ENCODE measurements at regions not wholly inside any gene's neighbourhood (a gene's known extent, or its start where the extent isn't known, plus 50 kb on each side); places are given as distances from the start of the nearest gene placed in this dataset.

DNA sequence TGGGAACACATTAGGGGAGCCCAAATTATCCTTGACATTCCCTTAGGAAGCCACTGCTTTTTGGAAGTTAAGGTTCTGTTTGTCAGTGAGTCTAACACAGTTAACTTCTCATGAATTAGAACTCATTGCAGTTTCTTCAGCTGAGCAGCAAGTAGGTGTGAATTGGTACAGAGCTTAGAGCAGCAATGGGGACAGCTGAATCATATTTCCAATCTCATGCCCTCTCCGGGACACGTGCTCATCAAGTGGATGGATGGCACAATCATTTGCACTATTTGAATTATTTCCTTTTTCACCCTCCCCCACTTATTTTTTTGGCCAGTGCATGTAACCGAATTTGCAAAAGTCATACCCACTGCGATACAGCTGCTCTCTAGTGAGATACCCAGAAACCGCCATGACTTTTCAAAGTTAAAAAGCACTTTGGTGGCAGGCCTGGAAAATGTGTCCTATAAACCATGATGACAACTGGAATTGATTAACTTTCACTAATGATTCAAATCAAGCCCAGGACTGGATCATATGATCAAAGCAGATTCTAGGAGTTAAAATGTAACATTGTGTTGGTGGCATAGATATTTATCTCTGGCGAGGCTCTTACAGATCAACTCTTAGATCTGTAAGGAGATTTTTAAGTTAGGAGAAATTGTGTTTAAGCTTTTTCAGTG lies 76.4 kb downstream of the EBLN2 start:
- TF ChIP-seq, protein P1, sequence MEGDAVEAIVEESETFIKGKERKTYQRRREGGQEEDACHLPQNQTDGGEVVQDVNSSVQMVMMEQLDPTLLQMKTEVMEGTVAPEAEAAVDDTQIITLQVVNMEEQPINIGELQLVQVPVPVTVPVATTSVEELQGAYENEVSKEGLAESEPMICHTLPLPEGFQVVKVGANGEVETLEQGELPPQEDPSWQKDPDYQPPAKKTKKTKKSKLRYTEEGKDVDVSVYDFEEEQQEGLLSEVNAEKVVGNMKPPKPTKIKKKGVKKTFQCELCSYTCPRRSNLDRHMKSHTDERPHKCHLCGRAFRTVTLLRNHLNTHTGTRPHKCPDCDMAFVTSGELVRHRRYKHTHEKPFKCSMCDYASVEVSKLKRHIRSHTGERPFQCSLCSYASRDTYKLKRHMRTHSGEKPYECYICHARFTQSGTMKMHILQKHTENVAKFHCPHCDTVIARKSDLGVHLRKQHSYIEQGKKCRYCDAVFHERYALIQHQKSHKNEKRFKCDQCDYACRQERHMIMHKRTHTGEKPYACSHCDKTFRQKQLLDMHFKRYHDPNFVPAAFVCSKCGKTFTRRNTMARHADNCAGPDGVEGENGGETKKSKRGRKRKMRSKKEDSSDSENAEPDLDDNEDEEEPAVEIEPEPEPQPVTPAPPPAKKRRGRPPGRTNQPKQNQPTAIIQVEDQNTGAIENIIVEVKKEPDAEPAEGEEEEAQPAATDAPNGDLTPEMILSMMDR (conservative IDR thresholded peaks at IDR 0.05) = no peak
- Mint-ChIP-seq H3K36me3 (ENCODE audit: insufficient read depth in 1 of 3, low read depth in 3 of 3) (no peaks in the 10 kb centered on the region), H3K27ac (no peak overlapping the region), H3K4me1 (peaks cover 0 to 3% of the 10 kb centered on the region in 2 experiments; a peak in 2 of 4 replicates), H3K4me3 (no peak overlapping the region), H3K9me3 (no peaks in the 10 kb centered on the region), H3K27me3 (ENCODE audit: low read depth) (peaks cover 1% of the 10 kb centered on the region)
- Histone ChIP-seq H4K20me1 (ENCODE audit: control insufficient read depth, insufficient read depth, insufficient read length) (no peaks in the 10 kb centered on the region), H3K9me3 (ENCODE audit: control insufficient read depth, low read depth, low read length) (no peaks in the 10 kb centered on the region), H3K27ac (ENCODE audit: insufficient read length, low read depth, low read length) (no peak overlapping the region), H3T11ph (ENCODE audit: low read length) (no peak overlapping the region), H3K23ac (ENCODE audit: insufficient read length, low read depth, low read length) (no peak overlapping the region), H3K14ac (ENCODE audit: insufficient read depth, low read length) (no peak overlapping the region), H3K23me2 (ENCODE audit: insufficient read length, low read depth, low read length, poor library complexity, severe bottlenecking) (no peaks in the 10 kb centered on the region), H3K18ac (ENCODE audit: insufficient read length, low read depth, low read length) (no peak overlapping the region), H4K91ac (ENCODE audit: insufficient read length, low read depth, low read length) (no peak overlapping the region), H2BK12ac (ENCODE audit: insufficient read length, low read depth, low read length) (no peak overlapping the region), H3K4me2 (ENCODE audit: insufficient read depth, insufficient read length, low read length) (no peak overlapping the region), H4K5ac (ENCODE audit: insufficient read length, low read depth, low read length) (no peak overlapping the region), H2BK15ac (ENCODE audit: low read depth, low read length) (no peak overlapping the region), H3K56ac (ENCODE audit: insufficient read length, low read depth, low read length) (no peak overlapping the region), H2BK120ac (ENCODE audit: low read depth, low read length, poor library complexity, severe bottlenecking) (no peak overlapping the region), H3K4me1 (ENCODE audit: insufficient read depth, low read length) (no peaks in the 10 kb centered on the region), H3K79me2 (ENCODE audit: insufficient read depth, low read length) (no peaks in the 10 kb centered on the region), H3K9ac (ENCODE audit: extremely low read depth, insufficient read length, low read length) (no peak overlapping the region), H2AFZ (ENCODE audit: low read length) (no peak overlapping the region), H3K27me3 (ENCODE audit: insufficient read depth, low read length) (no peaks in the 10 kb centered on the region), H2BK20ac (ENCODE audit: low read depth, low read length, poor library complexity, severe bottlenecking) (no peak overlapping the region), H2AK5ac (ENCODE audit: insufficient read length, low read length) (no peak overlapping the region), H4K8ac (replicated peaks; ENCODE audit: insufficient read length, low read depth, low read length) (no peak overlapping the region), H3K79me1 (ENCODE audit: insufficient read depth, low read depth, low read length, poor library complexity, severe bottlenecking) (no peaks in the 10 kb centered on the region), H3K4ac (ENCODE audit: low read depth, low read length) (no peak overlapping the region), H2BK5ac (ENCODE audit: insufficient read length, low read length) (no peak overlapping the region)
- DNase-seq = no peak
- no CpG with 5 or more reads among the region's 6 CpGs for WGBS (ENCODE audit: extremely low coverage, insufficient read length, low lambda C conversion rate)
